Activated CD4-positive, CD25-positive, alpha-beta regulatory T cell (primary cell): ENCODE measurements at regions not wholly inside any gene's neighbourhood (a gene's known extent, or its start where the extent isn't known, plus 50 kb on each side); places are given as distances from the start of the nearest gene placed in this dataset.

ENCODE experiments used
- DNase-seq, 4 experiments: peaks; one replicate each; lab custom pipeline; 2025; lab: John Stamatoyannopoulos, UW

DNA sequence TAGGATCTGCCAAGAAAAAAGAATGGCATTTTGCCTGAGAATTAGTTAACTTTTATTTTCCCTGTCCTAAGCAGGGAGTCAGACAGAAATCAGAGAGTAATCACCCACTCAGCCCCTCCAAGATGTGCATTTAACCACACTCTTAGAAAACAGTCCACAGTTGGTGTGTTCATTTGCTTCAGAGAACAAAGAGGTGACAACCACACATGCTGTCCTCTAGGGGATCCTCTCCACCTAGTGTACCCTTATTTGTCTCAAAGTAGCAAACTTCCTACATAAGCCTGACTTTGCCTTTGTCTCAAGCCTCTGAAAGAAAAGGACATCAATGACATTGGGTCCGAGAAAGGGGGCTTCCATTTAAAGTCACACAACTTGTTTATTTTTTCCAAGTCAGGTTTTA lies 107.0 kb upstream of the RFC3 start:
- DNase-seq = no peak

DNA sequence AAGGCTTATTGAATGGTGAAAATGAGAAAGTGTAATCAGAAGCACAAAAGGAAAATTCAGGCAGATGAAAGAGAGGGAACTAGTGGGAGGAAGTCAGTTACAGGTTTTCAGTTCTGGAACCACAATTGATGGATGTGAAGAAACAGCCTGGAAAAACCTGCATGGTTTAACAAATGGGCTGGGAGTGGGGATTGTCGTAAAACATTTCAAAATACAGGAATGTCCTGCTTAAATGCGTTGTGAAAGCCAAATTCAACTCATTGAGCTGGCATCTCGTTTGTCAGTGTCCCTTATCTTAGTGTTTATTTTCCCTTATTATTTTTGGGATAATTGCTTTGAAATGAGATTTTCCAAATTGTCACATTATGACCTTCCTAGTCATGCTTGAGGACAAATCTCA lies 106.5 kb upstream of the RFC3 start:
- no peak for DNase-seq

- DNase-seq = no peak
Measured at GRCh38 chr13:33717775-33718174, 100.2 kb upstream of the RFC3 start.

DNA sequence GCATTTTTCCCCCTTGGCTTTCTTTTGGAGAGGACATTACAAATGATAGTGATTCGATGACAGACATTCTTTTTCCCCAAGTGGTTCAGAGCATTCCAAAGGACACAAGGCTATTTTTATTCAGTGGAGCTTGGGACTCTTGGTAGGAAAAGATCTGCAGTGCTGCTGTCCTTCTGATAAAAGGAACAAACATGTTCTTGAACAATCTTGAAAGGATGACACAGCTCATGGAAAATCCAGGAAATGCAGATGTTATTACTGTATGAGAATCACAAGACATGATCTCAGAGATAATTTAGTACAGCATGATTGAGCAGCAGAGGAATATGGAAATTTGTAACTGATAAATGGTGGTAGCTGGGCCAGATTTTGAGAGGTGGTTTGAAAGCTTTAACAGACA lies 96.2 kb upstream of the RFC3 start:
- no peak for DNase-seq

DNA sequence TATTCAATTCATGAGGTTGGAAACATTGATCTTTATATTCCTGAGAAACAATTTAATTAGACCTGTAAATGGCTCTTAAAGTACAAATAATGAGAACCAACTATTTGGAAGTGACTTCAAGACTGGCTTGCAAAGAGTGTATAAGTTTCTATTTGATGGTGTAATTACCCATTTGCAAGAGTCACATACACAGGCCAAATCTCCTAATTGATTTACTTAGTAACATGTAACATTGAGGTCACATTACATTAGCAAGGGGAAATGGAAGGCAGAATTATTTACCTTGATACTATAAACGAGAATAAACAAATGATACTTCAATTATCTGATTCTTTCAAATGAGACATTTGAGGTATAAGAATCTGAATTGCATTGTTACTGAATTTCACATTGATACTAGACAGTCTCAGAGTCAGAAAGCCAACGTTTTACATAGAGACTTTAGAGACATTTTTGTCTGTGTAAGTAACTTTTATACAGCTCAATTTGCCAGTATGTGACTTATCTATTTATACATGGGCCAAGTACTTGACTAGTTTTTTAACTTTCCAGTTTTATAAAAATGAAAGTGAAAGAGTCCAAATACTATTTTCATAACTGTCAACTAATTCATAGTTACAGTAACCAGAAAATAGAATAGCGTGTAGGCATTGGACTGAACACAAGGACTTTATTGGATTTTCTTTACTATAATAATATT lies 95.6 kb upstream of the RFC3 start:
- DNase-seq = no peak

DNA sequence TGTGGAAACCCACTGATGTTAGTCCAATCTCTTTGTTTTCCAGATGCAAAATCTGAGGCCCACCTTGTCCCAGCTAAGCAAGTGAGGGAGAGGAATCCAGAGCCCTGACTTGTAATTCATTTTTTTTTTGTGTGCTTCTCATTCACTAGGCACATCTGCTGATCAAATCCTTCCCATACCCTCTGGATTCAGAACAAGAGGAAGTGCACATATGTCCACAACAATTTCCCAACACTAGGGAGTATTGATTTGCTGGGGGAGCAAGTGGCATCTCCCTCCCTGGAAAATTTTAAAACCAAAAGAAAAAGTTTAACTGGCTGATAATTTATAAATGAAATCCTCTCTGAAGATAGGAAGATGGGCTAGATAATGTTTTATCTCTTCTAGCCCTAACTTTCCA lies 94.6 kb upstream of the RFC3 start:
- no peak for DNase-seq

GRCh38 chr13:33723772-33724435 lies 94.0 kb upstream of the RFC3 start:
- peak; percentile 14 to 33 (median 22) for DNase-seq

DNA sequence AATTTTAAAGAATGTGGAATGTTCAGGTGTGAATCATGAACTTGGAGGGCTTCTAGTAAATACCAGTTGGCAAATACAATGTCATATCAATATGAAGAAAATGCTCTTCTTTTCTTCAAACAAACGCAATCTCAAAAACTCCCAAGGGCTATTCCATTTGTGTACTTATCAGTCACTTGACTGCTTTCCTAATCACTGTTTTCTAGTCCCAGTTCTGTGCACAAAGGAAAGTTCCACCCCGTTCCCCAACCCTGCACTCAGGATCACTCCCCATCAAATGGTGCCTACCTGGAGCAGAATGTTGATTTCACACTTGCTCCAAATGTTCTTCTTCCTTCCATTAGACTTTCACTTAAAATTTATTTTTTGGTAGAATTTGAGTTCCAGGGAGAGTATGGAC lies 92.6 kb upstream of the RFC3 start:
- no peak for DNase-seq

GRCh38 chr13:33727297-33728083 lies 90.5 kb upstream of the RFC3 start:
- DNase-seq = no peak

- DNase-seq = no peak
Measured at GRCh38 chr13:33728271-33729037, 89.5 kb upstream of the RFC3 start.

DNA sequence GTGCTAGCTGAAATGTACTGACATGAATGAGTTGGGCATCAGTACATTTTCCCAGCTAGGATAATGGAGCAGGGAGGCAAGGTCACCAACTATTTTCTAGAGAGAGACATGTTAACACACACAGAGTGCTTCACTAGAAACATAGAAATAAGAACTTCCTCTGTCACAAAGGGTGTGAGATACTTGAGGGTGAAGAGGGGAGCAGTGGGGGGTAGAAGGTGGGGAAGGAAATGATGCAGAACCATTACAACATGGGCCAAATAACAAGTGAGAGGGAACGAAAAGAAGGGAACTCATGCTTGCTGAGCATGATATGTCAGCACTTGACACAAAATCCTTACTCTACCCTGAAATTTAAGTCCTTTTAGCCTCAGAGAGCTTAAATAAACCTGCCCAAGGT lies 87.8 kb upstream of the RFC3 start:
- DNase-seq = no peak

DNA sequence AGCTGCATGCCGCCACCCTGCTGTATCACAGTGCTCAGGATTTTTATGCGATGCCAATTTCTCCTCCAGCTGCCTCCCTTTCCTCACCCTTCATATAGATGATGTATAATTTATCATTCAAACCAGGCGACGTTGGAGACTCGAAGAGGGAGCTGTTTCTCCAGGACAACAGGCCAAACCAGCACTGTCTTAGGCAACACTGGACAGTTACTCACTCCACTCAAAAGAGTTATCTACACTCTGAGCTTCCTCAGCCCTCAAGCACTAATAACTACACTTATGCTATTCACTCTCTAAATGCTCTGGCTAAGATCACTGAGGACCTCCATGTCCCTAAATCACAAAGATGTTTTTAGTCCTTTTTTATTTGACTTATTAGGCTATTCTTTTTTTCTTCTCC lies 87.3 kb upstream of the RFC3 start:
- no peak for DNase-seq

GRCh38 chr13:33735276-33735675 lies 82.7 kb upstream of the RFC3 start:
- no peak for DNase-seq

DNA sequence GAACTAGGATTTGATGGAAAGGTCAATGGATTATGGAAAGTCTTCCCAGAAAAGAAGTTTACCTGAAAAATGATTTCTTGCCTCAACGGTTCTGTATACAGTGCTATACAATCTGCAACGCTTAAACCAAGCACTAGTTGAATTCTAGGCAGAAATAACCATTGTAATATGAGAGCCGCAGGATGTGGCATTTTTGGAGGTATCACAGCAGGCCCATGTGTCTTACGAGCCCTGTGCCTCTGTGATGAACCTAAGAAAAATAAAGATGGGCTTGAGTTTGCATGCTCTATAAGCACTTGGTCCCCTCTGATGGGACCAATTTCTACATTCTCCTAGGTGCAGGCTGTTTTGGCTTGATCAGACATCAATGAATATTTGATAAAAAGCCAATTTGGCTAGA lies 78.7 kb upstream of the RFC3 start:
- DNase-seq = no peak

GRCh38 chr13:33740134-33740538 lies 77.8 kb upstream of the RFC3 start:
- DNase-seq = no peak

DNA sequence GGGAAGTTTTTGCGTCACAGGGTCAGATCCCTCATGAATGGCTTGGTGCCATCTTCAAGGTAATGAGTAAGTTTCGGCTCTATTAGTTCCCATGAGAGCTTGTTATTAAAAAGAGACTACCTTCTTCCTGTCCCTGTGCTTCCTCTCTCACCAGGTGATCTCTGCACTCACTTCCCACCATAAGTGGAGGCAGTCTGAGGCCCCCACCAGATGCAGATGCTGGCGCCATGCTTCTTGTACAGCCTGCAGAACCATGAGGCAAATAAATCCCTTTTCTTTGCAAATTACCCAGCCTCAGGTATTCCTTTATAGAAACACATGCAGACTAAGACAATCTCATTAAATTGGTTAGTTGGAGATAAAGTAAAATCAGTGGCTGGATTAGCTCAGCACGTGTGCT lies 75.6 kb upstream of the RFC3 start:
- no peak for DNase-seq

DNA sequence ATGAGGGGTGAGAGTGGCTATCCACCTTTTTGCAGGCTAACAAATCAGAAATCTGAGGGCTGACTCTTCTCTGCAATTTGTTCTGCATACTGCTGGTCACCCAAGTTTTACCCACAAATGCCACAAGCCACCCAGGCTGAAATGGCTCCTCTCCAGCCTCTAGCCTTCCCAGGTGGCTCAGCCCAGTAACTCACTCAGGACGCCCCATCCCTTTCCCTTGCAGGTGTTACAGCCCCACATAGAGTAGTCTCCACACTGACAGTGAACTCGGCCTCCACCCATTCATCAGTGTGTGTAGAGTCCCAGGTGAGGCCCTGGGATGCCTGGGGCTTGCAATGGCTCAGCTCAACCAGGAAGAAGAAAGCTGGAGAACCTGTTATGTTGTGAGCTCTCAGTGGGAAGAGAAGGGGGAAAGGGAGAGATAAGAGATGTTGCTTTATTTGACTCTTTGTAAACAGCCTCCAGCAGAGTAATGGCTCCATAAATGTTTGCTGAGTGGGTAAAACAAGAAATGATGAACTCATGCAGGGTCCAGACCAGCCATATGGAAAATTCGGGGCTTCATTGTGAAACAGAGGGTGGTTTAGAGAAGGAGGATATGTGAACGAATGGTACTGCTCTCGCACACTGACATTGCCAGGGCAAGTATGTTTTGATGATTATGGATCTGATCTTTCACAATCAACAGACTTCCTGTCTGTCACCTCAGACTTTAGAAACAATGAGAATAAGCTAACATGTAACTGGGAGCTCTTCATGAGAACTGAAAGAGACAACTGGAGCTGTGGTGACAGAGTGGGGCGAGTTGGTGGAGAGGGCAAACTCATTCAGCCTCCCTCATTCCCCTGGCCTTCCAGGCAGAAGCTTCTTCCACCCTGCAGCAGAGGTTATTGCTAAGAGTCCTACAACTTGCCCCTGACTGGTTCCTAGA lies 74.2 kb upstream of the RFC3 start:
- no peak for DNase-seq

DNA sequence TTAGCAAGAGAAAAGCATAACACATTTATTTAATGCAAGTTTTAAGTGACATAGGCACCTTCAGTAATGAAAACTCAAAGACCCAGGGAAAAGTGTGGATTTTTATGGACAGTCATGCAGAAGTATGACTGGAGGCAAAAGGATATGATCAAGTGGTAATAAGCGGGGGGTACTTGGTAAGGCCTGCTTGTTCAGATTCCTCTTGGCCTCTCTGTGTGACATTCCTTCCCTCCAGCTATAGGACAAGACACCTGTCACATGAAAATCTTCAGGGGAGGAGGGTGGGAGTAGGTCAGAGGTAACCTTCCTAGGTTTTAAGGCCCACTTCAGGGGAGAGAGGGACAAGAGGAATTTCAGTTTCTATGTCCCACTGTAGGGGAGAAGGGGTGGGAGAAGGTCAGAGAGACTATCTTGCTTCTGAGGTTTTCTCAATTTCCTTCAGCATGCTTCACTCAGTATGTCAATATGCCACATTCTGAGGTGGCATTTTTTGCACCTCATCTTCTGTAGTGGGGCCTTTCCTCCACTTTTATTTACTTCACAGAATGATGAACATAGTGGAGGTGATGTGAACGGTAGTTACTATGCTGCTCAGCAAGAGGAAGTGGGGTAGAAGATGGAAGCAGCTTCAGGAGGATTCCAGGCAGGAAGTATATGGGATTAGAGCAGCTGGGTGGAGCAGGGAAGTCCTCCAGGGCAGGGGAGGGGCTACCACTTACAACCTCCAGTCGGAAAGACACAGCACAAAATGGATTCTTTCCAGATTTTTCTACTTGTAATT lies 73.2 kb upstream of the RFC3 start:
- DNase-seq = no peak

DNA sequence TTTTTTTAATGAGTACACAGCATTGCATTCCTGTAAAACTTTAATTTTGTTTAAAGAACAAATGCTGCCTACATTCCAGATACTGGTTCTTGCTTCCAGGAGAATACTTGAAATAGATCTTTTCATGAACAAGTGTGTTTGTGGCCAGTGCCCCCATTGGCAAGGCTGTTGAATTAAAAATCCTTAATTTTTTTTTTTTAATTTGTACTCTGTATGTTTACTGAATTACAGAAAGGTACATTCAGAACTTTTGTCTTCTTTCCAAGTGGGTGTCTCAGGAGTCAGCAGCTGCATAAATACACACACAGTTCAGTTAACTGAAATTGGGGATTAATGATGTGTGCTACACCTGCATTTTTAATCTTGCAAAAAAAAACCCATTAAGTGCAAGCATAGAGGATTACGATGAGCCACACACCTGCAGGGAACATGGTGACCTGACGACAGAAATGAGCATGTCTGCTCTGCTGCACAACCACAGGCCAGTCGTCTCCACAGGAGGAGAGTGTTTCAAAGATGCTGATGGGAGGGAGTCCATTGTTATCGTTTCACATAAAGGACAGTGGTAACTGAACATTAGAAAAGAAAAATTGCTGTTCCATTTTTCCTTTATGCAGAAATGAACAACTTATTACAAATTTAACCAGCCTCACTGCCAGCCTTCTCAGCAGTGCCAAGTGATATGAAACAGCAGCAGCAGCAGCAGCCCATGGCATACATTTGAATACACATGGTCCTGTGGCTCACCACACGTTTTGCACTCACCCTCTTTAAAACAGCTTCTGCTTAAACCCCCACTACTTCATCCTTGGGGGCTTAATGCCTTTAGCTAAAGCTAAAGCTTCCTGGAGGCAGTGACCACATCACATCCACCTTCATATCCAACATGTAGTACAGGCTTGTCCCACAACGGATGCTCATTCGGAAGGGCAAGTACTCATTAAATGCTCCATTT lies 72.3 kb upstream of the RFC3 start:
- DNase-seq = no peak
